ENCODE measurements at regions not wholly inside any gene's neighbourhood (a gene's known extent, or its start where the extent isn't known, plus 50 kb on each side); places are given as distances from the start of the nearest gene placed in this dataset.

GRCh38 chr2:128738446-128739110, 419.9 kb upstream of the HS6ST1 start:
- intact Hi-C loops (cut with DNase I): loop anchor here in 1 of 4 donors (5.0 kb wide), 1 partner anchor 416 kb away; no protein-coding TSS in a partner anchor
- no peak overlapping the region for H3K4me3 ChIP-seq
- WGBS, 3 donors: 83 to 90% (median 85%) methylated on average over 8 of the region's 8 CpGs
- no peak overlapping the region for H3K27ac ChIP-seq
- no peak for DNase-seq
- peaks cover 6% of the 10 kb centered on the region for H3K4me1 ChIP-seq (ENCODE audit: insufficient read depth)
- no peaks in the 10 kb centered on the region for H3K9me3 ChIP-seq
- no peaks in the 10 kb centered on the region for H3K27me3 ChIP-seq
- no peaks in the 10 kb centered on the region for H3K36me3 ChIP-seq
- no peak for TF ChIP-seq CTCF (IDR thresholded peaks at IDR 0.05)
- TF ChIP-seq EP300 (IDR thresholded peaks at IDR 0.05): no peak
- TF ChIP-seq POLR2A (IDR thresholded peaks at IDR 0.05): no peak

- Histone ChIP-seq H3K27ac (no peak overlapping the region), H3K27me3 (no peaks in the 10 kb centered on the region), H3K36me3 (no peaks in the 10 kb centered on the region), H3K9me3 (no peaks in the 10 kb centered on the region), H3K4me3 (no peak overlapping the region), H3K4me1 (ENCODE audit: insufficient read depth) (no peaks in the 10 kb centered on the region)
- TF ChIP-seq POLR2A (IDR thresholded peaks at IDR 0.05): no peak
- no peak for TF ChIP-seq EP300 (IDR thresholded peaks at IDR 0.05)
- TF ChIP-seq CTCF (IDR thresholded peaks at IDR 0.05): no peak
- intact Hi-C loops (cut with DNase I): loop anchor here in 1 of 4 donors (5.0 kb wide), 1 partner anchor 420 kb away; no protein-coding TSS in a partner anchor
- WGBS, 3 donors: 59 to 65% (median 64%) methylated on average over 3 of the region's 3 CpGs
- no peak for DNase-seq
Measured at GRCh38 chr2:128742467-128742866, 423.8 kb upstream of the HS6ST1 start.

- Histone ChIP-seq H3K27ac (peak overlapping the region in 1 of 2 donors; percentile 51), H3K36me3 (no peaks in the 10 kb centered on the region), H3K9me3 (no peaks in the 10 kb centered on the region), H3K4me1 (ENCODE audit: insufficient read depth) (peaks cover 6% of the 10 kb centered on the region), H3K27me3 (no peaks in the 10 kb centered on the region), H3K4me3 (no peak overlapping the region)
- intact Hi-C loops (cut with DNase I): no loop called here
- DNase-seq: no peak
- TF ChIP-seq CTCF (IDR thresholded peaks at IDR 0.05): no peak
- no peak for TF ChIP-seq POLR2A (IDR thresholded peaks at IDR 0.05)
- no peak for TF ChIP-seq EP300 (IDR thresholded peaks at IDR 0.05)
Measured at GRCh38 chr2:128745946-128746345, 427.3 kb upstream of the HS6ST1 start.

DNA sequence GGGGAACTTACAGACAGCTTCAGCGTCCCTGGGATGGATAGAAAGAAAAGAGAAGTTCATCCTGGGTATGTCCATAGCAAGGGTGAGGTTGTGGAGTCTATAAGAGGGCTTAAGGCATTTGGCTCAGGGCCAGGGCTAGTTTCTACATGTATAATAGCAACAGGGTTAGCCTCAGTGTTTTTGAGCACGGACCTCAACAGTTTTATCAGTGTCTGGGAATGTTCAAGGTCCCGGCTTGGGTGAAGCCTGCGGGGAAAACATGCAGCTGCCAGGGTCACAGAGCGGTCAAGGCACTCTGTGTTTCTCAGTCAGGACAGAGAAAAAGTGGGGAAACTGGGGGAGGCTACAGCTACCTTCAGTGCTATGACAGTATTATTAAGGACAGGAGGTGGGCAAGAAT, 427.7 kb upstream of the HS6ST1 start:
- H3K36me3 ChIP-seq: no peaks in the 10 kb centered on the region
- intact Hi-C loops (cut with DNase I): no loop called here
- H3K4me3 ChIP-seq: no peak overlapping the region
- H3K9me3 ChIP-seq: no peaks in the 10 kb centered on the region
- DNase-seq: peak; percentile 68 to 77 (median 71)
- peaks cover 6% of the 10 kb centered on the region for H3K4me1 ChIP-seq (ENCODE audit: insufficient read depth)
- peak overlapping the region in 1 of 2 donors; percentile 51 for H3K27ac ChIP-seq
- no peak for TF ChIP-seq EP300 (IDR thresholded peaks at IDR 0.05)
- TF ChIP-seq POLR2A (IDR thresholded peaks at IDR 0.05): no peak
- no peak for TF ChIP-seq CTCF (IDR thresholded peaks at IDR 0.05)
- no peaks in the 10 kb centered on the region for H3K27me3 ChIP-seq
- 12 to 14% (median 12%) methylated on average over 5 of the region's 5 CpGs for WGBS, 3 donors

All from ovary (tissue), 7 donors.